ENCODE measurements at regions not wholly inside any gene's neighbourhood (a gene's known extent, or its start where the extent isn't known, plus 50 kb on each side); places are given as distances from the start of the nearest gene placed in this dataset.
"Not testable (repeated sequence)": the region's sequence is repeated elsewhere in the genome, so short reads cannot be mapped to it uniquely, and the experiment has no call there.

DNA sequence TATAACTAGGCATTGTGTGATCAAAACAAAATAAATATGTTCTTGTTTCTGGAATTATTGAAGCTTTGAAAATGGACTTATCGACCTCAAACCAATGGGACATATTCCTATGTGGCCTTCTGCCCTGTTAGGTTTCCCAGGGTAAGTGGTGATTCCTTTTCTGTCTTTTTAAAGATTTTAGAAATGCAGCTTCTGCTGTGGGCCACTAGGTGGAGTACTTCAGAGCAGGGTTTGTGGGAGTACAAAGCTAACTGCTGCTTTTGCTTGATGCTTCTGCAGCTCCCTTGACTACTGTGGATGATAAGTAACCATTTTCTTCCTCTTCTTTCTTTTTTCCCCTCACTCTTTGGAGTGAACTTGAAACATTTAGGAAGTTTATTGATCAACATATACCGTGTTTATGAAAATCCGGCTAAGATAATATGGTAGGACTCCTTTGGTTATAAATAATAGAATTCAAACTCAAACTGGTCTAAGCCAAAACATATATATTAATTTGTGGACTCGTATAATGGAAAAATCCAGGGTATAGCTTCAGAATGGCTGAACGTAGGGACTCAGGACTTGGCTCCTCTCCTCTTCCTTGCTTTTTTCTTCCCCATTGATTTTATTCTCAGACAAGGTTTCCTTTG lies 1737.7 kb upstream of the DEFB115 start:
- H3K9ac ChIP-seq (ENCODE audit: low read length); H3K79me2 ChIP-seq (ENCODE audit: low read length); H3K9me2 ChIP-seq (replicated peaks; ENCODE audit: insufficient read depth, low read length); H2AFZ ChIP-seq (ENCODE audit: low read length); H3K4me3 ChIP-seq (ENCODE audit: low read length); H3F3A ChIP-seq (ENCODE audit: insufficient read depth, low read length); H3K9me3 ChIP-seq (replicated peaks; ENCODE audit: insufficient read depth, low read length); H4K20me1 ChIP-seq (ENCODE audit: insufficient read depth, low read length); H3K36me3 ChIP-seq (replicated peaks; ENCODE audit: insufficient read depth, low read length); H3K27ac ChIP-seq (ENCODE audit: low read length); H3K4me1 ChIP-seq (ENCODE audit: low read length); H3K27me3 ChIP-seq (replicated peaks; ENCODE audit: insufficient read depth, low read length); H3K4me2 ChIP-seq (ENCODE audit: low read depth, low read length): not testable (repeated sequence)
- peak; percentile 10 for DNase-seq
- TF ChIP-seq, protein P1, sequence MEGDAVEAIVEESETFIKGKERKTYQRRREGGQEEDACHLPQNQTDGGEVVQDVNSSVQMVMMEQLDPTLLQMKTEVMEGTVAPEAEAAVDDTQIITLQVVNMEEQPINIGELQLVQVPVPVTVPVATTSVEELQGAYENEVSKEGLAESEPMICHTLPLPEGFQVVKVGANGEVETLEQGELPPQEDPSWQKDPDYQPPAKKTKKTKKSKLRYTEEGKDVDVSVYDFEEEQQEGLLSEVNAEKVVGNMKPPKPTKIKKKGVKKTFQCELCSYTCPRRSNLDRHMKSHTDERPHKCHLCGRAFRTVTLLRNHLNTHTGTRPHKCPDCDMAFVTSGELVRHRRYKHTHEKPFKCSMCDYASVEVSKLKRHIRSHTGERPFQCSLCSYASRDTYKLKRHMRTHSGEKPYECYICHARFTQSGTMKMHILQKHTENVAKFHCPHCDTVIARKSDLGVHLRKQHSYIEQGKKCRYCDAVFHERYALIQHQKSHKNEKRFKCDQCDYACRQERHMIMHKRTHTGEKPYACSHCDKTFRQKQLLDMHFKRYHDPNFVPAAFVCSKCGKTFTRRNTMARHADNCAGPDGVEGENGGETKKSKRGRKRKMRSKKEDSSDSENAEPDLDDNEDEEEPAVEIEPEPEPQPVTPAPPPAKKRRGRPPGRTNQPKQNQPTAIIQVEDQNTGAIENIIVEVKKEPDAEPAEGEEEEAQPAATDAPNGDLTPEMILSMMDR (IDR thresholded peaks at IDR 0.05; ENCODE audit: low read length), result peak; percentile 28; the same call in 1 of the 2 replicates

DNA sequence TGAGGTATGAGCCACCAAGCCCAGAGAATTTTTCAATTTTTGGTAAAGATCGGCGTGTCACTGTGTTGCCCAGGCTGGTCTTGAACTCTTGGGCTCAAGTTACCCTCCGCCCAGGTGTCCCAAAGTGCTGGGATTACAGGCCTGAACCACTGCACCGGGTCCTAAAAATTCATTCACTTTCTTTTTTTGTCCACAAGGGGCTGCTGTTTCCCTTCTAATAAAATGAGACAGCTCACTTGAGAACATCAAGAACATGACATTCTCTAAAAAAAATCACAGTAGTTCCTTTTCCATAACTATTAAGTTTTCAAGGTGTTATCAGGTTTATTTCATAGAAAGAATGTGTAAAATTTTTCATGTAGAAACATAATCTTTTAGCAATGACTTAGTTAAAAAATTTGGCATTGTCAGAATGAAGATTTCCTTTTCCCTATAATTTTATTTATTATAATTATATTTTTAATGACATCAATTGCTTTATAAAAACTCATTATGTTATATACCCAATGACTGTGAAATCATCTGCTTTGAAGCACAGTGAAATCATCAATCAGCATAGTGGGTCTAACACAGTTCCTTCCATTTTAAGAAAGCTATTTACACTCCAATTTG lies 1723.8 kb upstream of the DEFB115 start:
- not testable (repeated sequence) for H3K4me3 ChIP-seq (ENCODE audit: low read length); H3K79me2 ChIP-seq (ENCODE audit: low read length); H3K9me2 ChIP-seq (replicated peaks; ENCODE audit: insufficient read depth, low read length); H4K20me1 ChIP-seq (ENCODE audit: insufficient read depth, low read length); H3K4me1 ChIP-seq (ENCODE audit: low read length); H3K9me3 ChIP-seq (replicated peaks; ENCODE audit: insufficient read depth, low read length); H3F3A ChIP-seq (ENCODE audit: insufficient read depth, low read length); H3K9ac ChIP-seq (ENCODE audit: low read length); H3K4me2 ChIP-seq (ENCODE audit: low read depth, low read length); H3K27ac ChIP-seq (ENCODE audit: low read length); H3K36me3 ChIP-seq (replicated peaks; ENCODE audit: insufficient read depth, low read length); H3K27me3 ChIP-seq (replicated peaks; ENCODE audit: insufficient read depth, low read length); H2AFZ ChIP-seq (ENCODE audit: low read length)
- peak; percentile 26 for DNase-seq

GRCh38 chr20:29566901-29567635 lies 1690.4 kb upstream of the DEFB115 start:
- H3K4me2 ChIP-seq (ENCODE audit: low read depth, low read length); H3K4me1 ChIP-seq (ENCODE audit: low read length); H3K9me2 ChIP-seq (replicated peaks; ENCODE audit: insufficient read depth, low read length); H3F3A ChIP-seq (ENCODE audit: insufficient read depth, low read length); H3K36me3 ChIP-seq (replicated peaks; ENCODE audit: insufficient read depth, low read length); H3K27ac ChIP-seq (ENCODE audit: low read length); H4K20me1 ChIP-seq (ENCODE audit: insufficient read depth, low read length); H3K4me3 ChIP-seq (ENCODE audit: low read length); H2AFZ ChIP-seq (ENCODE audit: low read length); DNase-seq; H3K9ac ChIP-seq (ENCODE audit: low read length); H3K79me2 ChIP-seq (ENCODE audit: low read length); H3K9me3 ChIP-seq (replicated peaks; ENCODE audit: insufficient read depth, low read length); H3K27me3 ChIP-seq (replicated peaks; ENCODE audit: insufficient read depth, low read length): not testable (repeated sequence)

DNA sequence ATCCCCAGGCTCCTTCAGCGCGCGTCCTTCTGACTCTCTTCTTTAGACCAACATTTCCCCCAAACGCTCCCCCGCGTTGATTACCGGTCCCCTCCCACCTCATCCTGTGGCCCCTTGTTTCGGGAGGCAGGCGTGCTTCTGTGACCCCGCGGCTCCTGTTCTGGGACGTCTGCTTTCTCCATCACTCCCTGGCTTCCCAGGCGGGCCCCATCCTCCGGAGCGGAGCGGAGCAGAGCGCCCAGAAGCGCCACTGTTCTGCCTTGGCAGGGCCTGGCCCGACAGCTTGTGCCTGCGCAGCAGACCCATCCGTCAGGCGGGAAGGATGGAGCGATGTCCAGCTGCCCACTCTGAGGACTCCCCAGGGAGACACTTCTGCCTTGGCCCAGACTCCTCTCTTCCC lies 1689.8 kb upstream of the DEFB115 start:
- not testable (repeated sequence) for H4K20me1 ChIP-seq (ENCODE audit: insufficient read depth, low read length); H3K9ac ChIP-seq (ENCODE audit: low read length); H3K4me2 ChIP-seq (ENCODE audit: low read depth, low read length); H3K79me2 ChIP-seq (ENCODE audit: low read length); H3K9me2 ChIP-seq (replicated peaks; ENCODE audit: insufficient read depth, low read length); H3K36me3 ChIP-seq (replicated peaks; ENCODE audit: insufficient read depth, low read length); H3K9me3 ChIP-seq (replicated peaks; ENCODE audit: insufficient read depth, low read length); H3F3A ChIP-seq (ENCODE audit: insufficient read depth, low read length); H3K27ac ChIP-seq (ENCODE audit: low read length); DNase-seq; H2AFZ ChIP-seq (ENCODE audit: low read length); H3K27me3 ChIP-seq (replicated peaks; ENCODE audit: insufficient read depth, low read length); H3K4me1 ChIP-seq (ENCODE audit: low read length); H3K4me3 ChIP-seq (ENCODE audit: low read length)

GRCh38 chr20:29570126-29570525 lies 1687.3 kb upstream of the DEFB115 start:
- DNase-seq, result not testable (repeated sequence)

GRCh38 chr20:29589530-29589929 lies 1667.9 kb upstream of the DEFB115 start:
- not testable (repeated sequence) for H3K27me3 ChIP-seq (replicated peaks; ENCODE audit: insufficient read depth, low read length); DNase-seq; H3K27ac ChIP-seq (ENCODE audit: low read length); H3K4me1 ChIP-seq (ENCODE audit: low read length); H3K4me2 ChIP-seq (ENCODE audit: low read depth, low read length); H3F3A ChIP-seq (ENCODE audit: insufficient read depth, low read length); H3K79me2 ChIP-seq (ENCODE audit: low read length); H3K36me3 ChIP-seq (replicated peaks; ENCODE audit: insufficient read depth, low read length); H3K9ac ChIP-seq (ENCODE audit: low read length); H2AFZ ChIP-seq (ENCODE audit: low read length); H3K9me2 ChIP-seq (replicated peaks; ENCODE audit: insufficient read depth, low read length); H3K4me3 ChIP-seq (ENCODE audit: low read length); H3K9me3 ChIP-seq (replicated peaks; ENCODE audit: insufficient read depth, low read length); H4K20me1 ChIP-seq (ENCODE audit: insufficient read depth, low read length)

More at GRCh38 chr20:29570126-29570525, 1687.3 kb upstream of the DEFB115 start:
- not testable (repeated sequence) for H3K4me2 ChIP-seq (ENCODE audit: low read depth, low read length); H4K20me1 ChIP-seq (ENCODE audit: insufficient read depth, low read length); H2AFZ ChIP-seq (ENCODE audit: low read length); H3K4me3 ChIP-seq (ENCODE audit: low read length); H3K36me3 ChIP-seq (replicated peaks; ENCODE audit: insufficient read depth, low read length); H3K27me3 ChIP-seq (replicated peaks; ENCODE audit: insufficient read depth, low read length); H3K79me2 ChIP-seq (ENCODE audit: low read length); H3K4me1 ChIP-seq (ENCODE audit: low read length); H3F3A ChIP-seq (ENCODE audit: insufficient read depth, low read length); H3K27ac ChIP-seq (ENCODE audit: low read length); H3K9me2 ChIP-seq (replicated peaks; ENCODE audit: insufficient read depth, low read length); H3K9me3 ChIP-seq (replicated peaks; ENCODE audit: insufficient read depth, low read length); H3K9ac ChIP-seq (ENCODE audit: low read length)

- H3K79me2 ChIP-seq (ENCODE audit: low read length); H3K36me3 ChIP-seq (replicated peaks; ENCODE audit: insufficient read depth, low read length); H3K4me3 ChIP-seq (ENCODE audit: low read length); H3K9me2 ChIP-seq (replicated peaks; ENCODE audit: insufficient read depth, low read length); H4K20me1 ChIP-seq (ENCODE audit: insufficient read depth, low read length); DNase-seq; H3K9me3 ChIP-seq (replicated peaks; ENCODE audit: insufficient read depth, low read length); H2AFZ ChIP-seq (ENCODE audit: low read length); H3K27me3 ChIP-seq (replicated peaks; ENCODE audit: insufficient read depth, low read length); H3K9ac ChIP-seq (ENCODE audit: low read length); H3K4me1 ChIP-seq (ENCODE audit: low read length); H3K4me2 ChIP-seq (ENCODE audit: low read depth, low read length); H3K27ac ChIP-seq (ENCODE audit: low read length); H3F3A ChIP-seq (ENCODE audit: insufficient read depth, low read length): not testable (repeated sequence)
Observed at GRCh38 chr20:29604163-29604562, 1653.3 kb upstream of the DEFB115 start.
